ENCODE measurements at regions not wholly inside any gene's neighbourhood (a gene's known extent, or its start where the extent isn't known, plus 50 kb on each side); places are given as distances from the start of the nearest gene placed in this dataset.

GRCh38 chr4:71151054-71151453 is 157.6 kb downstream of the DCK start:
- Histone ChIP-seq H3K36me3 (no peaks in the 10 kb centered on the region), H3K9me3 (peaks cover 0 to 4% (median 0%) of the 10 kb centered on the region in 4 donors), H3K27me3 (no peaks in the 10 kb centered on the region), H3K4me3 (no peak overlapping the region), H3K4me1 (no peaks in the 10 kb centered on the region), H3K27ac (no peak overlapping the region)
- no peak for DNase-seq
- WGBS, 5 donors = 58 to 71% (median 61%) methylated on average over 2 of the region's 2 CpGs
- intact Hi-C loops (cut with DNase I; ENCODE audit: low total_unique reads) = no loop called here
- TF ChIP-seq POLR2AphosphoS5 (IDR thresholded peaks at IDR 0.05) (no peak), POLR2A (IDR thresholded peaks at IDR 0.05) (no peak), EP300 (IDR thresholded peaks at IDR 0.05) (no peak)
- TF ChIP-seq, protein P1, sequence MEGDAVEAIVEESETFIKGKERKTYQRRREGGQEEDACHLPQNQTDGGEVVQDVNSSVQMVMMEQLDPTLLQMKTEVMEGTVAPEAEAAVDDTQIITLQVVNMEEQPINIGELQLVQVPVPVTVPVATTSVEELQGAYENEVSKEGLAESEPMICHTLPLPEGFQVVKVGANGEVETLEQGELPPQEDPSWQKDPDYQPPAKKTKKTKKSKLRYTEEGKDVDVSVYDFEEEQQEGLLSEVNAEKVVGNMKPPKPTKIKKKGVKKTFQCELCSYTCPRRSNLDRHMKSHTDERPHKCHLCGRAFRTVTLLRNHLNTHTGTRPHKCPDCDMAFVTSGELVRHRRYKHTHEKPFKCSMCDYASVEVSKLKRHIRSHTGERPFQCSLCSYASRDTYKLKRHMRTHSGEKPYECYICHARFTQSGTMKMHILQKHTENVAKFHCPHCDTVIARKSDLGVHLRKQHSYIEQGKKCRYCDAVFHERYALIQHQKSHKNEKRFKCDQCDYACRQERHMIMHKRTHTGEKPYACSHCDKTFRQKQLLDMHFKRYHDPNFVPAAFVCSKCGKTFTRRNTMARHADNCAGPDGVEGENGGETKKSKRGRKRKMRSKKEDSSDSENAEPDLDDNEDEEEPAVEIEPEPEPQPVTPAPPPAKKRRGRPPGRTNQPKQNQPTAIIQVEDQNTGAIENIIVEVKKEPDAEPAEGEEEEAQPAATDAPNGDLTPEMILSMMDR (IDR thresholded peaks at IDR 0.05) = no peak

GRCh38 chr4:71156616-71157015 is 163.2 kb downstream of the DCK start:
- H3K4me3 ChIP-seq = no peak overlapping the region
- H3K9me3 ChIP-seq = no peaks in the 10 kb centered on the region
- DNase-seq = no peak
- intact Hi-C loops (cut with DNase I; ENCODE audit: low total_unique reads) = no loop called here
- peaks cover 0 to 3% (median 0%) of the 10 kb centered on the region in 4 donors for H3K4me1 ChIP-seq
- WGBS, 5 donors = 20 to 32% (median 23%) methylated on average over 4 of the region's 4 CpGs
- no peak overlapping the region for H3K27ac ChIP-seq
- H3K27me3 ChIP-seq = no peaks in the 10 kb centered on the region
- H3K36me3 ChIP-seq = no peaks in the 10 kb centered on the region
- TF ChIP-seq, protein P1 (IDR thresholded peaks at IDR 0.05) = no peak
- TF ChIP-seq POLR2AphosphoS5 (IDR thresholded peaks at IDR 0.05) = no peak
- TF ChIP-seq POLR2A (IDR thresholded peaks at IDR 0.05) = no peak
- no peak for TF ChIP-seq EP300 (IDR thresholded peaks at IDR 0.05)

- DNase-seq = no peak
- intact Hi-C loops (cut with DNase I; ENCODE audit: low total_unique reads) = no loop called here
- H3K4me1 ChIP-seq = peaks cover 0 to 3% (median 0%) of the 10 kb centered on the region in 4 donors
- H3K9me3 ChIP-seq = no peaks in the 10 kb centered on the region
- no peak overlapping the region for H3K4me3 ChIP-seq
- H3K27ac ChIP-seq = no peak overlapping the region
- H3K27me3 ChIP-seq = no peaks in the 10 kb centered on the region
- WGBS, 5 donors = 81 to 93% (median 87%) methylated on average over 1 of the region's 1 CpG
- no peaks in the 10 kb centered on the region for H3K36me3 ChIP-seq
- TF ChIP-seq POLR2A (IDR thresholded peaks at IDR 0.05) = no peak
- no peak for TF ChIP-seq POLR2AphosphoS5 (IDR thresholded peaks at IDR 0.05)
- TF ChIP-seq EP300 (IDR thresholded peaks at IDR 0.05) = no peak
- TF ChIP-seq, protein P1 (IDR thresholded peaks at IDR 0.05) = no peak
Measured at GRCh38 chr4:71162386-71162785, 168.9 kb downstream of the DCK start.

DNA sequence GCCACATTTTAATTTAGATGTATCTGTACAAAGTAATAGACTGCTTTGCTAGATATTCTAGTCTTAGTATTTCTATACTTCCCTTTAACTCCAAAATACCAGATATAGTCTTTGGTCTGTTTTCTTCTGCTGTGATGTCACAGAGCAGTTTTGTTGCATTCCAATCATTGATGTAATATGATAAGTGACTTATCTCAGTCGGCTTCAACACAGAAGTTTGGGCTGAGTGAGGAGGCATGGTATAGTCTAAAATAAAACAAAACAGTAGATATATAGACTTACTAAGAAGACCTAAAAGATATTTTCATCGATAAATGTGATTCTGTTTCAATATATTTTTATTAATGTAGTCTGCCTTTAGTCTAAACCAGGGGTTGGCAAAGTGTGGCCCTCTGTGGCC is 169.9 kb downstream of the DCK start:
- H3K9me3 ChIP-seq = no peaks in the 10 kb centered on the region
- DNase-seq = no peak
- WGBS, 5 donors = 42 to 70% (median 67%) methylated on average over 2 of the region's 2 CpGs
- H3K36me3 ChIP-seq = no peaks in the 10 kb centered on the region
- no peak overlapping the region for H3K4me3 ChIP-seq
- intact Hi-C loops (cut with DNase I; ENCODE audit: low total_unique reads) = no loop called here
- H3K4me1 ChIP-seq = peaks cover 0 to under 1% (median 0%) of the 10 kb centered on the region in 4 donors
- TF ChIP-seq POLR2A (IDR thresholded peaks at IDR 0.05) (no peak), EP300 (IDR thresholded peaks at IDR 0.05) (no peak), POLR2AphosphoS5 (IDR thresholded peaks at IDR 0.05) (no peak)
- TF ChIP-seq, protein P1 (IDR thresholded peaks at IDR 0.05) = no peak
- no peak overlapping the region for H3K27ac ChIP-seq
- H3K27me3 ChIP-seq = no peaks in the 10 kb centered on the region
